B cell (primary cell): ENCODE measurements at regions not wholly inside any gene's neighbourhood (a gene's known extent, or its start where the extent isn't known, plus 50 kb on each side); places are given as distances from the start of the nearest gene placed in this dataset.

ENCODE experiments used
- CTCF ChIP-seq: fragments of 200-600 bp; IDR thresholded peaks from one replicate; pipeline ENCODE4 v1.8.0; 2022; ENCODE audit warnings: antibody characterized with exemption, mild to moderate bottlenecking
- EZH2 ChIP-seq: IDR thresholded peaks from 2 replicates; pipeline ENCODE4 v1.6.1; 2012; ENCODE audit warnings: borderline replicate concordance, low read depth, mild to moderate bottlenecking, moderate library complexity, low read length; ENCODE audit not compliant: insufficient read depth, poor library complexity, severe bottlenecking

DNA sequence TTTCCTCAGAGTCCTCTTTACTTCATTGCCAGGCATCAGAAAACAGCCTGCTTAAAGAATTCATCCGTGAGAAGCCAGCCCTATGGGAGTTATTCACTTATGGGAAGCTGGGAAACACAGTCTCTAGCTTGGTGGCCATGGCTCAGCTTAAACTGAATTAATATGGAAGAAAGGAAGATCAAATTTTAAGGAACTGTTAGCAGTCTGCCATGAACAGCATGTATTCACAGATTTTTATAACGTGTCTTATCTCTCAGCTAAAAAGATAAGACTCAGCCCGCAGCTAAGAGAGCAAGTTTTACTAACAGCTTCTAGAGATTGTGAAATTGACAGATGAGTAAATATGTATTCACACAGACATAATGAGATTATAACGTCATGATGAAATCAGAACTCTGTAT is 253.7 kb upstream of the RXFP2 start:
- TF ChIP-seq EZH2, result no peak
- no peak for TF ChIP-seq CTCF
